Endothelial cell of umbilical vein (primary cell): ENCODE measurements at regions not wholly inside any gene's neighbourhood (a gene's known extent, or its start where the extent isn't known, plus 50 kb on each side); places are given as distances from the start of the nearest gene placed in this dataset.

Experiments
- BruUV-seq: library from RNA; stranded (reverse); fragments of 400-500 nt; replicated peaks from 2 replicates; lab custom pipeline; 2021; lab: Mats Ljungman, UMichigan
- CTCF ChIA-PET: fragments of 300-600, 350-600 bp; sonication (Branson Sonifier 250); formaldehyde crosslinking; loops from one replicate; lab custom pipeline; 2021; ENCODE audit warnings: antibody characterized with exemption, inconsistent platforms; lab: Charles Lee
- POLR2A ChIA-PET: fragments of 300-600, 350-600 bp; sonication (Branson Sonifier 250); formaldehyde crosslinking; loops from one replicate; lab custom pipeline; 2021; ENCODE audit warnings: antibody characterized with exemption, inconsistent platforms; lab: Charles Lee
- DNase-seq: peaks from one replicate; pipeline ENCODE4 v3.0.0-alpha.2; 2011; ENCODE audit warnings: low read depth, low spot score
- FAIRE-seq: peaks from 2 replicates; lab custom pipeline; 2011; peaks lifted over from hg19 to GRCh38; lab: Jason Lieb, UNC
- H2AFZ ChIP-seq: 2 replicates; pipeline ENCODE4 v1.6.0; 2012; ENCODE audit warnings: low read depth, low read length, control low read depth, inconsistent platforms
- H3K27ac ChIP-seq: 2 replicates; pipeline ENCODE4 v1.5.1; 2011; ENCODE audit warnings: low read depth, mild to moderate bottlenecking, control low read depth, low read length, moderate library complexity; ENCODE audit not compliant: insufficient read depth
- H3K27me3 ChIP-seq, 2 experiments: 2 replicates each; pipeline versions ENCODE4 v1.6.0 to v1.6.1; 2011; ENCODE audit warnings: low read length in 2 of 2, mixed read lengths in 1 of 2; ENCODE audit not compliant: control insufficient read depth in 2 of 2, insufficient read depth in 2 of 2
- H3K36me3 ChIP-seq, 2 experiments: 2 replicates in 1 of 2; 3 replicates in 1 of 2; pipeline ENCODE4 v1.5.1; 2011; ENCODE audit warnings: low read length in 2 of 2, mild to moderate bottlenecking in 1 of 2, moderate library complexity in 1 of 2; ENCODE audit not compliant: control insufficient read depth in 2 of 2, insufficient read depth in 2 of 2; ENCODE audit errors: extremely low read depth in 1 of 2
- H3K4me1 ChIP-seq: 3 replicates; pipeline ENCODE4 v1.5.1; 2011; ENCODE audit warnings: mild to moderate bottlenecking, low read length; ENCODE audit not compliant: control insufficient read depth, insufficient read depth; ENCODE audit errors: extremely low read depth
- H3K4me2 ChIP-seq: 2 replicates; pipeline ENCODE4 v1.6.1; 2011; ENCODE audit warnings: low read length, control low read depth, mixed read lengths; ENCODE audit not compliant: insufficient read depth
- H3K4me3 ChIP-seq, 3 experiments: fragments of 200-600 bp in 1 of 3; sonication (generic), shearing (Covaris generic) in 1 of 3; replicated peaks in 1 of 3; 2 replicates each; pipeline ENCODE4 v1.5.1; 2011 to 2016; ENCODE audit warnings: control low read depth in 3 of 3, low read length in 3 of 3, mild to moderate bottlenecking in 2 of 3, inconsistent platforms in 1 of 3, low read depth in 1 of 3, moderate library complexity in 1 of 3; ENCODE audit not compliant: insufficient read depth in 1 of 3
- H3K79me2 ChIP-seq: 2 replicates; pipeline ENCODE4 v1.6.0; 2012; ENCODE audit warnings: low read length, inconsistent platforms; ENCODE audit not compliant: control insufficient read depth, insufficient read depth
- H3K9ac ChIP-seq: replicated peaks from 2 replicates; pipeline ENCODE3; 2011; ENCODE audit warnings: low read length, control low read depth; ENCODE audit not compliant: insufficient read depth; ENCODE audit errors: extremely low read depth
- H3K9me1 ChIP-seq: replicated peaks from 3 replicates; pipeline ENCODE4 v1.6.0; 2011; ENCODE audit warnings: mild to moderate bottlenecking, low read length; ENCODE audit not compliant: control insufficient read depth, insufficient read depth; ENCODE audit errors: extremely low read depth
- H3K9me3 ChIP-seq: replicated peaks from 2 replicates; pipeline ENCODE4 v1.5.1; 2012; ENCODE audit warnings: low read length, inconsistent platforms; ENCODE audit not compliant: control insufficient read depth, insufficient read depth
- H4K20me1 ChIP-seq: replicated peaks from 2 replicates; pipeline ENCODE3; 2011; ENCODE audit warnings: mild to moderate bottlenecking, low read length; ENCODE audit not compliant: control insufficient read depth, insufficient read depth; ENCODE audit errors: extremely low read depth
- EZH2 ChIP-seq: IDR thresholded peaks from 2 replicates; pipeline ENCODE4 v1.6.1; 2012; ENCODE audit warnings: borderline replicate concordance, low read depth, mild to moderate bottlenecking, moderate library complexity, low read length, inconsistent platforms; ENCODE audit not compliant: severe bottlenecking
- FOS ChIP-seq: IDR thresholded peaks from 2 replicates; pipeline ENCODE4 v1.6.1; 2011; ENCODE audit warnings: mild to moderate bottlenecking, low read length, moderate library complexity, borderline replicate concordance; ENCODE audit not compliant: insufficient read depth
- GATA2 ChIP-seq: IDR thresholded peaks from 2 replicates; pipeline ENCODE4 v1.7.0; 2011; ENCODE audit warnings: low read depth, mild to moderate bottlenecking, moderate library complexity, mixed read lengths, low read length; ENCODE audit not compliant: insufficient read length, insufficient read depth
- JUN ChIP-seq: IDR thresholded peaks from 2 replicates; pipeline ENCODE4 v1.6.1; 2011; ENCODE audit warnings: borderline replicate concordance, low read depth; ENCODE audit not compliant: insufficient read length, insufficient read depth
- MAX ChIP-seq: IDR thresholded peaks from 2 replicates; pipeline ENCODE4 v1.6.1; 2011; ENCODE audit not compliant: insufficient read depth, insufficient read length
- MYC ChIP-seq: IDR thresholded peaks from one replicate; pipeline ENCODE4 v1.6.1; 2011; ENCODE audit warnings: mild to moderate bottlenecking, low read depth, low read length
- POLR2A ChIP-seq: IDR thresholded peaks from 2 replicates; pipeline ENCODE4 v1.6.1; 2012; ENCODE audit warnings: low read depth, mild to moderate bottlenecking, control low read depth, low read length
- POLR2AphosphoS5 ChIP-seq: IDR thresholded peaks from 2 replicates; pipeline ENCODE4 v1.6.1; 2012; ENCODE audit warnings: low read depth, mild to moderate bottlenecking, control low read depth, low read length, moderate library complexity; ENCODE audit not compliant: insufficient read depth
- dilution Hi-C: fragments of 300-500 bp; cut with MboI; formaldehyde crosslinking; loops from one replicate; pipeline ENCODE4 v1.15.0; 2019; ENCODE audit warnings: low sequenced_read_pairs; ENCODE audit not compliant: extremely low pct_ligation_motif_present
- intact Hi-C: fragments of 100-400 bp; cut with micrococcal nuclease; formaldehyde crosslinking; loops from one replicate; pipeline ENCODE4 v1.10.0; 2022
- TF ChIP-seq, protein P1 (sequence below), 2 donors: IDR thresholded peaks; 1 replicate in 1 of 2; 2 replicates in 1 of 2; pipeline ENCODE4 v1.5.1; 2011; ENCODE audit warnings: low read length in 2 of 2, mild to moderate bottlenecking in 2 of 2, moderate library complexity in 2 of 2, control low read depth in 1 of 2, inconsistent platforms in 1 of 2, low read depth in 1 of 2; ENCODE audit not compliant: insufficient read depth in 1 of 2; ENCODE audit errors: extremely low read depth in 1 of 2

GRCh38 chr3:159157275-159157674 lies 355.4 kb downstream of the MFSD1 start:
- H3K79me2 ChIP-seq: no peaks in the 10 kb centered on the region
- no peak overlapping the region for H3K4me3 ChIP-seq
- no peaks in the 10 kb centered on the region for H3K36me3 ChIP-seq
- dilution Hi-C loops (no loop called here), intact Hi-C loops (loop anchor here (5.0 to 10.0 kb wide), 2 partner anchors 80 to 312 kb away; no protein-coding TSS in a partner anchor)
- FAIRE-seq: no peak
- H3K4me2 ChIP-seq: no peak overlapping the region
- BruUV-seq: no TSS peak
- no peak for TF ChIP-seq JUN
- no peak for TF ChIP-seq FOS
- no peak for TF ChIP-seq POLR2AphosphoS5
- no peak for TF ChIP-seq EZH2
- TF ChIP-seq POLR2A: no peak
- no peak for TF ChIP-seq MYC
- TF ChIP-seq, protein P1, sequence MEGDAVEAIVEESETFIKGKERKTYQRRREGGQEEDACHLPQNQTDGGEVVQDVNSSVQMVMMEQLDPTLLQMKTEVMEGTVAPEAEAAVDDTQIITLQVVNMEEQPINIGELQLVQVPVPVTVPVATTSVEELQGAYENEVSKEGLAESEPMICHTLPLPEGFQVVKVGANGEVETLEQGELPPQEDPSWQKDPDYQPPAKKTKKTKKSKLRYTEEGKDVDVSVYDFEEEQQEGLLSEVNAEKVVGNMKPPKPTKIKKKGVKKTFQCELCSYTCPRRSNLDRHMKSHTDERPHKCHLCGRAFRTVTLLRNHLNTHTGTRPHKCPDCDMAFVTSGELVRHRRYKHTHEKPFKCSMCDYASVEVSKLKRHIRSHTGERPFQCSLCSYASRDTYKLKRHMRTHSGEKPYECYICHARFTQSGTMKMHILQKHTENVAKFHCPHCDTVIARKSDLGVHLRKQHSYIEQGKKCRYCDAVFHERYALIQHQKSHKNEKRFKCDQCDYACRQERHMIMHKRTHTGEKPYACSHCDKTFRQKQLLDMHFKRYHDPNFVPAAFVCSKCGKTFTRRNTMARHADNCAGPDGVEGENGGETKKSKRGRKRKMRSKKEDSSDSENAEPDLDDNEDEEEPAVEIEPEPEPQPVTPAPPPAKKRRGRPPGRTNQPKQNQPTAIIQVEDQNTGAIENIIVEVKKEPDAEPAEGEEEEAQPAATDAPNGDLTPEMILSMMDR (IDR thresholded peaks at IDR 0.05; ENCODE audit: extremely low read depth in 1 of 2, insufficient read depth in 1 of 2, low read depth in 1 of 2, low read length in 2 of 2): no peak
- TF ChIP-seq GATA2: no peak
- TF ChIP-seq MAX: no peak
- H3K9me1 ChIP-seq: no peaks in the 10 kb centered on the region
- DNase-seq: no peak
- ChIA-PET CTCF (interaction anchor here (1.4 to 2.6 kb wide), 5 partner anchors 11 to 103 kb away, joined by 4 to 41 read pairs (median 11); no protein-coding TSS in a partner anchor), POLR2A (no interaction called here)
- peaks cover 15% of the 10 kb centered on the region for H3K4me1 ChIP-seq
- H2AFZ ChIP-seq: no peak overlapping the region
- no peaks in the 10 kb centered on the region for H3K27me3 ChIP-seq
- no peak overlapping the region for H3K27ac ChIP-seq
- H3K9ac ChIP-seq: no peak overlapping the region
- no peaks in the 10 kb centered on the region for H4K20me1 ChIP-seq
- no peaks in the 10 kb centered on the region for H3K9me3 ChIP-seq
